ENCODE measurements at regions not wholly inside any gene's neighbourhood (a gene's known extent, or its start where the extent isn't known, plus 50 kb on each side); places are given as distances from the start of the nearest gene placed in this dataset.

DNA sequence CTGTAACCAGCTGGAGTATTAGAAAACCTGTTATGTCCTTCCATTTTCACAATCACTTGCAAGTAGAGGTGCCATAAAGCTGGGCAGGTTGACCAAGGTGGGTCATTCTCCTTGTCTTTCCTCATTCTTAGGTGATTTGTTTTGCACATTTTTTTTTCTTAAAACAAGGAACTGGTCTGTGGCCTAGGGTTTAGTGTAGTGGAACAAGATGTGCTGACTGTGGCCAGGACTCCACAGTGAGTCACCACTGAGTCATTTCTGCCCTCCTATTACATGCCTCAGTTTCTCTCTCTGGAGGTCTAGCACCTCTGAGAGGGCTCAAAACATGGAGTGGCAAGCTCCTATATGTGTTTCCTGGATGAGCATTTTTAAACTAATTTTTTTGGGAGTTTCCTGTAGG, 355.9 kb downstream of the GPM6A start:
- no peak for TF ChIP-seq POLR2AphosphoS5 (IDR thresholded peaks at IDR 0.05)
- TF ChIP-seq, protein P1, sequence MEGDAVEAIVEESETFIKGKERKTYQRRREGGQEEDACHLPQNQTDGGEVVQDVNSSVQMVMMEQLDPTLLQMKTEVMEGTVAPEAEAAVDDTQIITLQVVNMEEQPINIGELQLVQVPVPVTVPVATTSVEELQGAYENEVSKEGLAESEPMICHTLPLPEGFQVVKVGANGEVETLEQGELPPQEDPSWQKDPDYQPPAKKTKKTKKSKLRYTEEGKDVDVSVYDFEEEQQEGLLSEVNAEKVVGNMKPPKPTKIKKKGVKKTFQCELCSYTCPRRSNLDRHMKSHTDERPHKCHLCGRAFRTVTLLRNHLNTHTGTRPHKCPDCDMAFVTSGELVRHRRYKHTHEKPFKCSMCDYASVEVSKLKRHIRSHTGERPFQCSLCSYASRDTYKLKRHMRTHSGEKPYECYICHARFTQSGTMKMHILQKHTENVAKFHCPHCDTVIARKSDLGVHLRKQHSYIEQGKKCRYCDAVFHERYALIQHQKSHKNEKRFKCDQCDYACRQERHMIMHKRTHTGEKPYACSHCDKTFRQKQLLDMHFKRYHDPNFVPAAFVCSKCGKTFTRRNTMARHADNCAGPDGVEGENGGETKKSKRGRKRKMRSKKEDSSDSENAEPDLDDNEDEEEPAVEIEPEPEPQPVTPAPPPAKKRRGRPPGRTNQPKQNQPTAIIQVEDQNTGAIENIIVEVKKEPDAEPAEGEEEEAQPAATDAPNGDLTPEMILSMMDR (IDR thresholded peaks at IDR 0.05): no peak
- TF ChIP-seq POLR2A (IDR thresholded peaks at IDR 0.05): no peak
